ENCODE measurements at regions not wholly inside any gene's neighbourhood (a gene's known extent, or its start where the extent isn't known, plus 50 kb on each side); places are given as distances from the start of the nearest gene placed in this dataset.
"Not testable (repeated sequence)": the region's sequence is repeated elsewhere in the genome, so short reads cannot be mapped to it uniquely, and the experiment has no call there.

- no peak for DNase-seq
Observed at GRCh38 chr1:212495766-212496494, 63.2 kb downstream of the NENF start.

GRCh38 chr1:212496682-212497081, 64.0 kb downstream of the NENF start:
- no peak for DNase-seq

GRCh38 chr1:212497553-212497952, 64.8 kb downstream of the NENF start:
- no peak for DNase-seq

GRCh38 chr1:212498283-212499040, 65.7 kb downstream of the NENF start:
- no peak for DNase-seq

GRCh38 chr1:212500351-212500750, 67.6 kb downstream of the NENF start:
- DNase-seq: no peak

- no peak for DNase-seq
Observed at GRCh38 chr1:212500983-212501382, 68.3 kb downstream of the NENF start.

GRCh38 chr1:212503714-212504113, 71.0 kb downstream of the NENF start:
- DNase-seq: peak; percentile 15

- no peak for DNase-seq
Observed at GRCh38 chr1:212504171-212504803, 71.6 kb downstream of the NENF start.

- no peak for DNase-seq
Observed at GRCh38 chr1:212506666-212507065, 73.9 kb downstream of the NENF start.

- no peak for DNase-seq
Observed at GRCh38 chr1:212507369-212507768, 74.6 kb downstream of the NENF start.

GRCh38 chr1:212512816-212513559, 80.3 kb downstream of the NENF start:
- DNase-seq: no peak

- no peak for DNase-seq
Observed at GRCh38 chr1:212513586-212513985, 80.9 kb downstream of the NENF start.

- peak; percentile 48 for DNase-seq
Observed at GRCh38 chr1:212514056-212514614, 81.4 kb downstream of the NENF start.

GRCh38 chr1:212514782-212515181, 82.1 kb downstream of the NENF start:
- DNase-seq: peak; percentile 7

- no peak for DNase-seq
Observed at GRCh38 chr1:212515329-212515760, 82.6 kb downstream of the NENF start.

GRCh38 chr1:212516012-212516411, 83.3 kb downstream of the NENF start:
- not testable (repeated sequence) for DNase-seq

GRCh38 chr1:212518188-212519054, 85.7 kb downstream of the NENF start:
- DNase-seq: no peak

GRCh38 chr1:212519131-212519530, 86.4 kb downstream of the NENF start:
- DNase-seq: no peak

- no peak for DNase-seq
Observed at GRCh38 chr1:212520299-212520698, 87.6 kb downstream of the NENF start.

GRCh38 chr1:212520746-212521145, 87.8 kb upstream of the ATF3 start:
- DNase-seq: no peak

GRCh38 chr1:212525479-212526110, 83.0 kb upstream of the ATF3 start:
- no peak for DNase-seq

Data from hematopoietic multipotent progenitor cell treated with erythropoietin and hydrocortisone succinate and interleukin-3 and kit ligand, for 4 days (in vitro differentiated cells).